GM21619 (cell line): ENCODE measurements at regions not wholly inside any gene's neighbourhood (a gene's known extent, or its start where the extent isn't known, plus 50 kb on each side); places are given as distances from the start of the nearest gene placed in this dataset.
"Not testable (repeated sequence)": the region's sequence is repeated elsewhere in the genome, so short reads cannot be mapped to it uniquely, and the experiment has no call there.

Experiments used
- ATAC-seq: cut with Tn5 transposase; IDR thresholded peaks from one replicate; pipeline ENCODE4 v1.9.1; 2021; ENCODE audit not compliant: unreplicated experiment

DNA sequence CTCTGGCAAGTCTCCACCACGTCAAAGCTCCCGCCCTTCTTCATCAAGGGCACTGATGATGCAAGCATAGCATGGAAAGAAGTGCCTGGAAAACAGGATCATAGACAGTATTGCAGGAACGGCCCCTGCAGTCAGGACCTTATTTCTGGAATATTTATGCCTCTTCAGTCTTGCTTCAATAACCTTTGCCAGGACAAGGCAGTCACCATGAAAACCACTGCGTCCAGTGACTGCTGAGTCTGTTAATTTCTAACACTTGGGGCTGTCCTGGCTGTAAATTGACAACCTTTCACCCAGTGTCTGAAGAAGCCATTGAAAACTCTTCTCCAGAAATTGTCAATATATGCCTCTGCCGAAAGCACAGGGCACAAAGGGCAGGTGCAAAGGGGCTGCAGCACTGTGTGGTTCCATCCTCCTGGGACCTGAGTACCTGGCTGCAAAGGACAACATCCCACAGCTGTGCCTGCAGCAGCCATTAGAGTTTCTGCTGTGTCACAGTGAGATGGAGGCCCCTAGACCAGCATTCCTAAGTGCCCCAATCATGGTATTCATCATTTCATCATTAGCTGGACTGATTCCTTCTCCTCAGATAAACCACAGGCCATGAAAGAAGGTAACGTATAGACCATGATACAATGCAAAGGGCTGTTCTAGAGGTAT, 819.6 kb downstream of the RNF144A start:
- ATAC-seq: no peak

DNA sequence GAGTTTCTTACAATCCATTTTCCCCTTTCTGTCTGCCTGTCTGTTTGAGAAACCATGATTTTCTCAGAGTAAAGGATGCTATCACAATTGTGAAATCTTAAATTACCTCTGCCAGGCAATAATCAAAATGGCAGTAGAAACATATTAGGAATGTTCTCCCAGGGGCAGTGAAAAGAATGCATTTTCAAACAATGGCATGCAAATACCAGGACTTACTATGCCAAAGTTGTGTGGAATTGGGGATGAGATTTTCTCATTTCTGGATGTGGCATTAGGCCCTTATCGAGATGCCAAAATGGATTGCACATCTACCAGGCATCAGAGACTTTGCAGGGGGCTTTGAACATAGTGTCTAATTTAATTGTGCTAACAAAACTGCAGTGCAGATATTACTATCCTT, 821.4 kb downstream of the RNF144A start:
- ATAC-seq: no peak

- no peak for ATAC-seq
These were observed 822.9 kb downstream of the RNF144A start for GRCh38 chr2:7740114-7740513.

DNA sequence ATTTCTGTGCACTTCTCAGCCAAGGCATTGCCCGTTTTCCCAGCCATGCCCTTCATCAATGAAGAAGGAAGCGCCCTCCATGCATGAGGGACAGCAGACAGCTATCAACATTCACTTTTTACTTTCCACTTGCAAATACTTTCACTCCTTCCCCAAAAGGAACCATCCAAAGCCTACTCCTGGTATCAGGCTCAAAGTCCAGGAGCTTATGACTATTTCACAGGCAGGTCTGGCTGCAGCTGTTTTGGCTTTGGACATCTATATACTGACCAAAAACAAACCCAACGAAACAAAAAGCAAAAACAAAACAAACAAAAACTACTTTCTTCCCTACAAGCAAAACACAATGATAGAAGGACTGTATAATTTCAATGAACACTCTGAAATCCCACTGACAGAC, 825.1 kb downstream of the RNF144A start:
- ATAC-seq: no peak

DNA sequence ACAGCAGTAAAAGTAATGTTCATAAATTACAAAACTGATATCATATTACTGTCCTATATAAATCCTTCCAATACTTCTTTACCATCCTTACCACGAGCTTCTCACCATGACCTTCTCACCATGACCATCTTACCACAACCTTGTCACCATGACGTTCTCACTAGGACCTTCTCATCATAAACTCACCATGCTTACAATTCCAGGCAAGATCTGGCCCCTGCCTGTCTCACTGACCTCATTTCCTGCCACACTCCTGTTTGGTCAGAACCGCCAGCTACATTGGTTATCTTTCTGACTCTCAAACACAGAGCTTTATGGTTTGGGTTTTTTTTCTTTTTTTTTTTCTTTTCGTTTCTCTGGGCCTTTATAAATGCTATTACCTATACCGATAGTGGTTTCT, 827.6 kb downstream of the RNF144A start:
- ATAC-seq: no peak

DNA sequence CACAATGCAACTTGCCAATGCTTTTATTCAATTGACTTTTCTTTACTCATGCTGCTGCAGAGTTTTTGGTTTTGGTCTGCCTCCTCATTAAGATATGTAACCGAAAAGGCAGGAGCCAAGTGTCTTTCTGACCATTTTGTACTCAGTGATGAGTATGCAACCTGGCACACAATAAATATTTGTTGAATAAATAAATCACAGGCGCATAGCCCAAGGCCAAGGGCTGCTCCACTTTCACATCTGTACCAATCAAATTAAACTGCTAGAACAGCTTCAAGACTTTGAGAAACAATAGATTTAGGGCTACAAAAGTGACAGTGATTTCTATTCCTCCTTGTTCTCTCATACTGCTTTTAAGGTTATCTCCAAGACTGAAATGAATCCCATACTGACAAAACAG, 828.2 kb downstream of the RNF144A start:
- no peak for ATAC-seq

DNA sequence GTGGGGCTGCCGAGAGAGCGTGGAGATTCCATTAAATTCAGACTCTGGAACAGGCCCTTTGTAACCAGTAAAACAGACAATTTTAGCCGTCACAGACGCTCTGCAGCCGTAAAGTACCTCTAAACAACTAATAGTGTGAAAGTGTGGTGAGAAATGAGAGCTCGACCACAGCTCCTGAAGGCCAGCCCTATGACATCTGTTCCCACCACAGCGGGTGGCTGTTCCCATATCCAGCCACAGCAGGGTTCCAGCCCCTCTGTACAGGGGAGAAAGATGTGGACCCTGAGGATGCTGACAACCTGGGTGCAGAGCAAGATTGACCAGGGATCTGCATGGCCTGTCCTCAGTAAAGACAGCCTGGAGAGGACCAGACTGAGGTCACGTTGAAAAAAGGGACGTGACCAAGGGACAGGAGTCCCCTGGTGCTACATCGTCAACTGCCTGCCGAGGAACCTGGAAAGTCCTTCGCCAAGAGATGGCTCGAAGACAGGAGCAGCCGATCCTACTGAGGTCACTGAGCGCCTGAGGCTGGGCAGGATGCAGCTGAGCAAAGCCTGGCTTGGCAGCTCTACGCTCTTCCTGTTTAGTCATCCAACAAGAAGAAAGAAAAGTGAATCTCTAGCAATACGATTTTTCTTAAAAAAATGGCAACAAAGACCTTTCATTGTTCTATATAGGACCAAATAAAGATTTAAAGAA, 831.7 kb downstream of the RNF144A start:
- ATAC-seq: no peak

DNA sequence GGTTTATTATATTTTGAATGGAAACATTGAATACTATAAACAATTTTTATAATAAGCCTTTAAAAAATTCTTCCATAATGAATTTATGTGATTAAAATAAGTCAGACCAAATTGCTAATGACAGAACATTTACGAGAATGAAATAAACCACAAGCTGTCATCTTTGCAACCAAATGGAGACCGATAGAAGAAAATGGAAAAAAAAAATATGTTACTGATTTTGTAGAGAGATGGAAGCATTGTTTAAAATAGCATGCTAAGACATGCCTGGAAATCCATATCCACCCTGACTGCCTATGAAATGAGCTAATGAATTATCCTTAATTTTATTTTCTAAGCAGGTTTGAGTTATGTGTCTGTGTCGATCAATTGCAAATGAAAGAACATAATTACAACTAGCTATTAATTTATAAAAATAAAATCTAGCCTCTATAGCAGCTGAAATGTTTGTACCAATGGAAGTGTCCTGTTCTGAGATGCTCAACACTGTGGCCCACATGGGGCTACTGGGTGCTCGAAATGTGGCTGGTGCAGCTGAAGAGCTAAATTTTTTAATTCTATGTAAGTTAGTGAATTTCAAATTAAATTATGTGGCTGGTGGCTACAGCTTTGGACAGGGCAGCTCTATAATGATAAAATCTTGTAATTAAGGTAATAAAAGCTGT, 832.8 kb downstream of the RNF144A start:
- no peak for ATAC-seq

GRCh38 chr2:7752291-7752690, 835.1 kb downstream of the RNF144A start:
- no peak for ATAC-seq

DNA sequence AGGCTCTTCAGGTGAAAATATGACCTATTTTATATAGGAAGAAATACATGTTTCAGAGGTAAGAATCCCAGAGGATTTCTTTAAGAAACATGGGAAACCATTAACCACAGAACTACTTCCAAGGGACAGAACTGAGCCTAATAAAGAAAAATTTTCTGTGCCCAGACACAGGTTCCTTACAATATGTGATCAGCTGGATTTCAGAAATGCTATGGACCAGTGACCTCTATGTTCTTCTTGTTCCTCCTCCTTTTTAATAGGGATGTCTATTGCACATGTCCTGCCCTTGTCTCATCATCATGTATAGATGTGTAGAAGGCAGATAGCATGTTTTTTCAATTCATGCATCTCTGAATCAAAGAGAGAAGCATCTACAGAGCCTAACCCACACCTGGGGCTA, 836.6 kb downstream of the RNF144A start:
- ATAC-seq: no peak

GRCh38 chr2:7755879-7756278, 838.7 kb downstream of the RNF144A start:
- ATAC-seq: no peak

GRCh38 chr2:7758073-7758759, 841.0 kb downstream of the RNF144A start:
- peak; percentile 78 for ATAC-seq

DNA sequence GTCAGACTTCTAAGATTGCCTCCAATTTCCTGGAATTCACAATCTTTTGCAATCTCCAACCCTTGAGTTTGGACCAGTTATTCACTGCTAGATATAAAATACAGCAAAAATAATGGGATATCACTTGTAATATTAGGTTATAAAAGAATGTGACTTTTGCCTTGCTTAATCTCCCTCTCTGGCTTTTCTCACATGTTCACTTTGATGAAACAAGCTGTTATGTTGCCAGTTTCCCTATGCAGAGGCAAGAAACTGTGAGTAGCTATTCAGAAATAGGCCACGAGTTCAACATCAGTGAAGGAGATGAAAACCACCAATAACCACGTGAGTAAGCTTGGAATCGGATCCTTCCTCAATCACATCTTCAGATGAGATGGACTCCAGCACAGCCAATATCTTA, 842.7 kb downstream of the RNF144A start:
- ATAC-seq: no peak

DNA sequence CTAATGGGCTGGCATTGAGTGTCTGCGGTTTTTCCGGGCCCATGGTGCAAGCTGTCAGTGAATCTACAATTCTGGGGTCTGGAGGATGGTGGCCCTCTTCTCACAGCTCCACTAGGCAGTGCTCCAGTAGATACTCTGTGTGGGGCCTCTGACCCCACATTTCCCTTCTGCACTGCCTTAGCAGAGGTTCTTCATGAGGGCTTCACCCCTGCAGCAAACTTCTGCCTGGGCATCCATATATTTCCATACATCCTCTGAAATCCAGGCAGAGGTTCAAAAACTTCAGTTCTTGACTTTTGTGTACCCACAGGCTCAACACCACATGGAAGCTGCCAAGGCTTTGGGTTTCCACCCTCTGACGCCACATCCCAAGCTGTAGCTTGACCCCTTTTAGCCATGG, 846.2 kb downstream of the RNF144A start:
- ATAC-seq: not testable (repeated sequence)

DNA sequence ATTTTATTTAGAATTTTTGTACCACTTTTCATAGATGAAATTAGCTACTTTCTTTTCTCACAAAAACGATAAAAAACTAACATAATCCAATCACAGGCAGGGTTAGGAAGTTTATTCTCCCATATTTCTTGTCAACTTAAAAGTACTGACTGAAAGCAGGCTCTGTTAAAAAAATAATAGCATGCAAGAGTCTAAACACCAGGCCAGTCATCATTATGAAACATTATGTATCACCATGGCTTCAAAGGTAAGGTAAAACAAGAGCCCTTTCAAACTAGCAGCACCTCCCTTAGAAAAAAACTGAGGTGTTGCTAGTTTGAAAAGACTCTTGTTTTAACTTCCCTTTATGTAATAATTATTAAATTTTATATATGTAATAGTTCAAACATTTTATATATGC, 848.0 kb downstream of the RNF144A start:
- no peak for ATAC-seq

GRCh38 chr2:7766088-7766722, 849.0 kb downstream of the RNF144A start:
- ATAC-seq: no peak

DNA sequence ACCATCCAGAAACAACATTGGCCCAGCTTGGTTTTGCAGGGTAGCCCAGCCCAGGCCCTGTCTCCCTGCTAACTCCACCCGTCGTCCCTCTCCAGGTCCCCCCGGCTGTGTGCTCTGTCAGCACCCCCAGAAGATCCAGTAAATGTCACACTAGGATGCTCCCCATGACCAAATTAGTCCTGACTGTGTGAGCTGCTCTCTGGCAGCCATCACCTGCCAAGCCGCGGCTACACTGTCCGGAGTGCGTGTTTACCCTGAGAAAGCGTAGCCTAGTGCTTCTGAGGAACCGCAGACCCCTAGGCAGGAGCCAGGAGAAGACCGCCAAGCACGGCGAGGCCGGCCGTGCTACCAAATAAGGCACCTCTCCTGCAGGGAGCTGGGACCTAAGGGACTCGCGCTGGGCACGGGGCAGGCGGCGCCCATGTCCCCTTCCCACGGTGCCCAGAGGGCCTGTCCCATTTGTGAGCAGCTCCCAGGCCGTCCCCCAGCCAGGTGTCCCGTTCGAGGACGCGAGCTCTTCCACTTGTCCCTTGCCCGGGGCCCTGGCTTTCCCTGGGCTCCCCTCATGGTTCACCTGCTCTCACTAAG, 849.9 kb downstream of the RNF144A start:
- no peak for ATAC-seq

GRCh38 chr2:7767902-7768301, 850.7 kb downstream of the RNF144A start:
- no peak for ATAC-seq

- no peak for ATAC-seq
These were observed 854.6 kb downstream of the RNF144A start for GRCh38 chr2:7771781-7772180.

- peak; percentile 63 for ATAC-seq
These were observed 856.4 kb downstream of the RNF144A start for GRCh38 chr2:7773362-7774360.
